Neural cell (in vitro differentiated cells): ENCODE measurements at regions not wholly inside any gene's neighbourhood (a gene's known extent, or its start where the extent isn't known, plus 50 kb on each side); places are given as distances from the start of the nearest gene placed in this dataset.

Experiments
- CTCF ChIP-seq: fragments of 450-650 bp; IDR thresholded peaks from 2 replicates; pipeline ENCODE4 v1.5.1; 2014; ENCODE audit warnings: antibody characterized with exemption, mild to moderate bottlenecking, moderate library complexity; ENCODE audit not compliant: poor library complexity, severe bottlenecking
- EP300 ChIP-seq: fragments of 450-650 bp; conservative IDR thresholded peaks from 2 replicates; pipeline ENCODE4 v1.6.1; 2014; ENCODE audit warnings: antibody characterized with exemption, mild to moderate bottlenecking, moderate library complexity; ENCODE audit not compliant: poor library complexity, severe bottlenecking
- EZH2 ChIP-seq: fragments of 200-600, 300-800 bp; shearing (Covaris generic), sonication (generic); IDR thresholded peaks from 2 replicates; pipeline ENCODE4 v1.6.1; 2014; ENCODE audit warnings: antibody characterized with exemption, low read length, borderline replicate concordance, mild to moderate bottlenecking; ENCODE audit not compliant: insufficient read depth, poor library complexity, severe bottlenecking

- TF ChIP-seq EZH2: no peak
- no peak for TF ChIP-seq EP300
- no peak for TF ChIP-seq CTCF
These were observed 665.6 kb upstream of the CCDC54 start for GRCh38 chr3:106711650-106712049.
